ENCODE measurements at regions not wholly inside any gene's neighbourhood (a gene's known extent, or its start where the extent isn't known, plus 50 kb on each side); places are given as distances from the start of the nearest gene placed in this dataset.
"Not testable (repeated sequence)": the region's sequence is repeated elsewhere in the genome, so short reads cannot be mapped to it uniquely, and the experiment has no call there.

GRCh38 chr3:6491768-6492167 is 369.1 kb upstream of the GRM7 start:
- DNase-seq (ENCODE audit: low read depth), result no peak
- no peak for TF ChIP-seq CTCF (conservative IDR thresholded peaks at IDR 0.05; ENCODE audit: control insufficient read depth, insufficient read depth, low read depth, low read length)

GRCh38 chr3:6492306-6492705 is 368.6 kb upstream of the GRM7 start:
- no peak for TF ChIP-seq CTCF (conservative IDR thresholded peaks at IDR 0.05; ENCODE audit: control insufficient read depth, insufficient read depth, low read depth, low read length)
- no peak overlapping the region for H3K4me3 ChIP-seq (ENCODE audit: control insufficient read depth, low read depth, low read length)
- no peak for DNase-seq (ENCODE audit: low read depth)

More at GRCh38 chr3:6491768-6492167, 369.1 kb upstream of the GRM7 start:
- no peak overlapping the region for H3K4me3 ChIP-seq (ENCODE audit: control insufficient read depth, low read depth, low read length)

GRCh38 chr3:6498944-6499343 is 362.0 kb upstream of the GRM7 start:
- not testable (repeated sequence) for DNase-seq (ENCODE audit: low read depth); H3K4me3 ChIP-seq (ENCODE audit: control insufficient read depth, low read depth, low read length)

GRCh38 chr3:6504347-6504746 is 356.6 kb upstream of the GRM7 start:
- TF ChIP-seq CTCF (conservative IDR thresholded peaks at IDR 0.05; ENCODE audit: control insufficient read depth, insufficient read depth, low read depth, low read length), result no peak
- no peak overlapping the region for H3K4me3 ChIP-seq (ENCODE audit: control insufficient read depth, low read depth, low read length)
- DNase-seq (ENCODE audit: low read depth), result no peak

GRCh38 chr3:6504834-6505233 is 356.1 kb upstream of the GRM7 start:
- no peak for DNase-seq (ENCODE audit: low read depth)
- no peak for TF ChIP-seq CTCF (conservative IDR thresholded peaks at IDR 0.05; ENCODE audit: control insufficient read depth, insufficient read depth, low read depth, low read length)
- no peak overlapping the region for H3K4me3 ChIP-seq (ENCODE audit: control insufficient read depth, low read depth, low read length)

- no peak for TF ChIP-seq CTCF (conservative IDR thresholded peaks at IDR 0.05; ENCODE audit: control insufficient read depth, insufficient read depth, low read depth, low read length)
- no peak overlapping the region for H3K4me3 ChIP-seq (ENCODE audit: control insufficient read depth, low read depth, low read length)
- DNase-seq (ENCODE audit: low read depth), result no peak
Measured at GRCh38 chr3:6508410-6508759, 352.5 kb upstream of the GRM7 start.

GRCh38 chr3:6509576-6509975 is 351.3 kb upstream of the GRM7 start:
- H3K4me3 ChIP-seq (ENCODE audit: control insufficient read depth, low read depth, low read length), result no peak overlapping the region
- DNase-seq (ENCODE audit: low read depth), result no peak
- no peak for TF ChIP-seq CTCF (conservative IDR thresholded peaks at IDR 0.05; ENCODE audit: control insufficient read depth, insufficient read depth, low read depth, low read length)
